Endothelial cell (in vitro differentiated cells): ENCODE measurements at regions not wholly inside any gene's neighbourhood (a gene's known extent, or its start where the extent isn't known, plus 50 kb on each side); places are given as distances from the start of the nearest gene placed in this dataset.

Experiments used
- DNase-seq: peaks from one replicate; pipeline ENCODE4 v3.0.0; 2021; ENCODE audit warnings: low spot score
- H3K27ac Mint-ChIP-seq: one replicate; pipeline ENCODE4 v1.8.0; 2021; ENCODE audit warnings: mixed read lengths, inconsistent platforms; ENCODE audit not compliant: unreplicated experiment
- H3K27me3 Mint-ChIP-seq: one replicate; pipeline ENCODE4 v1.8.0; 2021; ENCODE audit warnings: mild to moderate bottlenecking, moderate library complexity, mixed read lengths, inconsistent platforms; ENCODE audit not compliant: unreplicated experiment
- H3K36me3 Mint-ChIP-seq: one replicate; pipeline ENCODE4 v1.8.0; 2021; ENCODE audit warnings: mild to moderate bottlenecking, low read depth, mixed read lengths, inconsistent platforms; ENCODE audit not compliant: unreplicated experiment
- H3K4me1 Mint-ChIP-seq: one replicate; pipeline ENCODE4 v1.8.0; 2021; ENCODE audit warnings: mild to moderate bottlenecking, mixed read lengths, inconsistent platforms; ENCODE audit not compliant: unreplicated experiment
- H3K4me3 Mint-ChIP-seq: one replicate; pipeline ENCODE4 v1.8.0; 2021; ENCODE audit warnings: mild to moderate bottlenecking, mixed read lengths, inconsistent platforms; ENCODE audit not compliant: unreplicated experiment
- H3K9me3 Mint-ChIP-seq: one replicate; pipeline ENCODE4 v1.8.0; 2021; ENCODE audit warnings: mixed read lengths, inconsistent platforms; ENCODE audit not compliant: unreplicated experiment
- TF ChIP-seq, protein P1 (sequence below): fragments of 200-600 bp; sonication (generic); IDR thresholded peaks from one replicate; pipeline ENCODE4 v1.5.0; 2021; ENCODE audit warnings: antibody characterized with exemption; ENCODE audit not compliant: unreplicated experiment

GRCh38 chr2:215760091-215760490, 253.3 kb downstream of the MREG start:
- DNase-seq, result no peak
- no peaks in the 10 kb centered on the region for H3K4me1 Mint-ChIP-seq
- no peaks in the 10 kb centered on the region for H3K9me3 Mint-ChIP-seq
- H3K27ac Mint-ChIP-seq, result no peak overlapping the region
- TF ChIP-seq, protein P1, sequence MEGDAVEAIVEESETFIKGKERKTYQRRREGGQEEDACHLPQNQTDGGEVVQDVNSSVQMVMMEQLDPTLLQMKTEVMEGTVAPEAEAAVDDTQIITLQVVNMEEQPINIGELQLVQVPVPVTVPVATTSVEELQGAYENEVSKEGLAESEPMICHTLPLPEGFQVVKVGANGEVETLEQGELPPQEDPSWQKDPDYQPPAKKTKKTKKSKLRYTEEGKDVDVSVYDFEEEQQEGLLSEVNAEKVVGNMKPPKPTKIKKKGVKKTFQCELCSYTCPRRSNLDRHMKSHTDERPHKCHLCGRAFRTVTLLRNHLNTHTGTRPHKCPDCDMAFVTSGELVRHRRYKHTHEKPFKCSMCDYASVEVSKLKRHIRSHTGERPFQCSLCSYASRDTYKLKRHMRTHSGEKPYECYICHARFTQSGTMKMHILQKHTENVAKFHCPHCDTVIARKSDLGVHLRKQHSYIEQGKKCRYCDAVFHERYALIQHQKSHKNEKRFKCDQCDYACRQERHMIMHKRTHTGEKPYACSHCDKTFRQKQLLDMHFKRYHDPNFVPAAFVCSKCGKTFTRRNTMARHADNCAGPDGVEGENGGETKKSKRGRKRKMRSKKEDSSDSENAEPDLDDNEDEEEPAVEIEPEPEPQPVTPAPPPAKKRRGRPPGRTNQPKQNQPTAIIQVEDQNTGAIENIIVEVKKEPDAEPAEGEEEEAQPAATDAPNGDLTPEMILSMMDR, result no peak
- no peak overlapping the region for H3K4me3 Mint-ChIP-seq
- no peaks in the 10 kb centered on the region for H3K36me3 Mint-ChIP-seq
- no peaks in the 10 kb centered on the region for H3K27me3 Mint-ChIP-seq

GRCh38 chr2:215758691-215759090, 254.7 kb downstream of the MREG start:
- Mint-ChIP-seq H3K36me3 (no peaks in the 10 kb centered on the region), H3K4me1 (no peaks in the 10 kb centered on the region), H3K27me3 (no peaks in the 10 kb centered on the region), H3K9me3 (no peaks in the 10 kb centered on the region), H3K4me3 (no peak overlapping the region), H3K27ac (no peak overlapping the region)
- no peak for DNase-seq
- TF ChIP-seq, protein P1, result no peak

DNA sequence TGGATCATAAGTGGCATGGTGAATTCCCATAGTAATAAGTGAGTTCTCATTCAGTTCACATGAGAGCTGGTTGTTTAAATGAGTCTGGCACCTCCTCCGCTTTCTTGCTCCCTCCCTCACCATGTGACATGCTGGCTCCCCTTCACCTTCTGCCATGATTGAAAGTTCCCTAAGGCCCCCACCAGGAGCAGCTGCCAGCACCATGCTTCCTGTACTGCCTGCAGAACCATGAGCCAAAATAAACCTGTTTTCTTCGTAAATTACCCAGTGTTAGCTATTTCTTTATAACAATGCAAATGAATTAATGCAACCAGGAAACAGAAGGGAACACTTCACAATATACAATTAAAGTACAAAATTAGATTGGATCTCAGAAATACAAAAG, 257.0 kb downstream of the MREG start:
- Mint-ChIP-seq H3K27ac (no peak overlapping the region), H3K36me3 (no peaks in the 10 kb centered on the region), H3K27me3 (no peaks in the 10 kb centered on the region), H3K9me3 (no peaks in the 10 kb centered on the region), H3K4me1 (no peaks in the 10 kb centered on the region), H3K4me3 (no peak overlapping the region)
- TF ChIP-seq, protein P1, result no peak
- no peak for DNase-seq

DNA sequence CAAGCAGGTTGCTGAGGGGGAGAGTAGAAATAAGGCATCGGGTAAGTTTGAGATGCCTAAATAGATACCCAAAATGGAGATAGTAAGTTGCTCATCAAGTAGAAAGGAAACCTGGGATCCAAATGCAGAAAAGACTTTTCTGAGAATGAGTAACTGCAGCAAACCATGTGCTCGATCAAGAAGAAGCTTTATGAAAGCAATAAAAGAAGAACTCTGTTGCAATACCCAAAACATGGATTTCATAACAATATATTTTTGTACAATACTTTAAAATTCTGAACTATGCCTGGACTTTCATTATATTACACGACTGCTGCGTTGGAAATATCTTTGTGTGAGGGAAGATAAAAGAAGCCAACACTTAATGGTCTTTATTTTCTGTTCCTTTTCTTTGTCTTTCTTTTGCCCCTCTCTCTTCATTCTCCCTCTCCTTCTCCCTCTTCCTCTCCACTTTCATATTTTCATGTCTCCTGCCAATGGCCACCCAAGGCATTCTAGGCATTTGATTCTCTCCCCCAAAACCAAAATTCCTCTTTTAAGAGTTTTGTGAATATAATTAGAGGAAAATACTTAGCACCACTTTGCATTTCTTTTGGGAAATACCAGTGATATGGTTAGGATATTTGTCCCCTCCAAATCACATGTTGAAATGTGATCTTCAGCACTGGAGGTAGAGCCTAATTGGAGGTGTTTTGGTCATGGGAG, 257.6 kb downstream of the MREG start:
- DNase-seq, result no peak
- no peaks in the 10 kb centered on the region for H3K36me3 Mint-ChIP-seq
- no peak overlapping the region for H3K4me3 Mint-ChIP-seq
- H3K9me3 Mint-ChIP-seq, result no peaks in the 10 kb centered on the region
- TF ChIP-seq, protein P1, result no peak
- H3K27me3 Mint-ChIP-seq, result no peaks in the 10 kb centered on the region
- no peaks in the 10 kb centered on the region for H3K4me1 Mint-ChIP-seq
- H3K27ac Mint-ChIP-seq, result no peak overlapping the region

GRCh38 chr2:215754546-215754945, 258.8 kb downstream of the MREG start:
- Mint-ChIP-seq H3K4me3 (no peak overlapping the region), H3K27ac (no peak overlapping the region), H3K27me3 (no peaks in the 10 kb centered on the region), H3K9me3 (no peaks in the 10 kb centered on the region), H3K4me1 (no peaks in the 10 kb centered on the region), H3K36me3 (no peaks in the 10 kb centered on the region)
- DNase-seq, result no peak
- TF ChIP-seq, protein P1, result no peak
